Breast epithelium (tissue), 4 donors: ENCODE measurements at regions not wholly inside any gene's neighbourhood (a gene's known extent, or its start where the extent isn't known, plus 50 kb on each side); places are given as distances from the start of the nearest gene placed in this dataset.

Experiments used
- DNase-seq, 2 donors: peaks; one replicate each; pipeline ENCODE4 v3.0.0-alpha.2; 2019; ENCODE audit warnings: low spot score in 2 of 2
- H3K27ac ChIP-seq, 2 donors: fragments of 200-600 bp; sonication (generic) in 1 of 2; one replicate each; pipeline ENCODE4 v1.5.1; 2016 to 2019; ENCODE audit warnings: mild to moderate bottlenecking in 1 of 2
- H3K27me3 ChIP-seq, 2 donors: fragments of 200-600 bp; sonication (generic) in 1 of 2; one replicate each; pipeline versions ENCODE4 v1.5.1 to v1.6.0; 2017 to 2019; ENCODE audit warnings: control low read depth in 1 of 2, mild to moderate bottlenecking in 1 of 2
- H3K36me3 ChIP-seq: fragments of 200-600 bp; one replicate; pipeline ENCODE4 v1.5.1; 2019
- H3K4me1 ChIP-seq, 2 donors: fragments of 200-600 bp; sonication (generic); one replicate each; pipeline ENCODE4 v1.5.1; 2016 to 2019; ENCODE audit warnings: control low read depth in 1 of 2
- H3K4me3 ChIP-seq, 3 donors: fragments of 200-600 bp; sonication (generic); 1 replicate in 2 of 3; 2 replicates in 1 of 3; pipeline ENCODE4 v1.5.1; 2016 to 2019; ENCODE audit warnings: mild to moderate bottlenecking in 3 of 3, moderate library complexity in 2 of 3
- H3K9me3 ChIP-seq, 2 donors: fragments of 200-600 bp; sonication (generic) in 1 of 2; one replicate each; pipeline ENCODE4 v1.5.1; 2016 to 2019; ENCODE audit warnings: control low read depth in 1 of 2
- POLR2A ChIP-seq: fragments of 450-650 bp; IDR thresholded peaks from one replicate; pipeline ENCODE4 v1.6.1; 2016; ENCODE audit warnings: antibody characterized with exemption, mild to moderate bottlenecking, moderate library complexity
- POLR2AphosphoS5 ChIP-seq, 3 donors: sonication (generic); formaldehyde crosslinking; IDR thresholded peaks; one replicate each; pipeline ENCODE4 v1.6.1; 2017; ENCODE audit warnings: antibody characterized with exemption in 3 of 3
- intact Hi-C: fragments of 100-400 bp; cut with DNase I; formaldehyde crosslinking; loops from one replicate; pipeline ENCODE4 v1.15.1; 2023; ENCODE audit warnings: low total_unique reads
- TF ChIP-seq, protein P1 (sequence below), 3 donors: fragments of 450-650 bp; IDR thresholded peaks; one replicate each; pipeline ENCODE4 v1.5.1; 2016 to 2017; ENCODE audit warnings: antibody characterized with exemption in 3 of 3, mild to moderate bottlenecking in 3 of 3, moderate library complexity in 3 of 3

DNA sequence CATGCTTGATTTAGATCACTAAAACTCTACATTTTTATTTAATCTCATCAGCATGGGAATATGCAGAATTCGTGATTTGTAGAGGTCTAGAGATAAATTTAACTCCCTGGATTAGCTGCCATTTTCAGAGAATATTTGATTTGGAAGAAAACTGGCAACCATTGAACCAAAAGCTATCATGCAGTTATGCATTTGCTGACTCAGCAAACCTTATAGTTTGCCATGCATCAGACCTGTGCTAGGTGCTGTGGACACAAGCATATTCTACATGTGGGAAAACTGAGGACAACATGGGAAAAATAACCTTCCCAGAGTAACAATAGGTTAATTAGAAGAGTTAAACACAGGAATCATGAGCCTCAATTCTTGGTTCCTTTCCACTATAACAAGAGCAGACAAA is 54.7 kb upstream of the TP63 start:
- Histone ChIP-seq H3K4me3 (no peak overlapping the region), H3K9me3 (no peaks in the 10 kb centered on the region), H3K36me3 (no peaks in the 10 kb centered on the region), H3K4me1 (no peaks in the 10 kb centered on the region), H3K27ac (no peak overlapping the region), H3K27me3 (no peaks in the 10 kb centered on the region)
- intact Hi-C loops = no loop called here
- TF ChIP-seq, protein P1, sequence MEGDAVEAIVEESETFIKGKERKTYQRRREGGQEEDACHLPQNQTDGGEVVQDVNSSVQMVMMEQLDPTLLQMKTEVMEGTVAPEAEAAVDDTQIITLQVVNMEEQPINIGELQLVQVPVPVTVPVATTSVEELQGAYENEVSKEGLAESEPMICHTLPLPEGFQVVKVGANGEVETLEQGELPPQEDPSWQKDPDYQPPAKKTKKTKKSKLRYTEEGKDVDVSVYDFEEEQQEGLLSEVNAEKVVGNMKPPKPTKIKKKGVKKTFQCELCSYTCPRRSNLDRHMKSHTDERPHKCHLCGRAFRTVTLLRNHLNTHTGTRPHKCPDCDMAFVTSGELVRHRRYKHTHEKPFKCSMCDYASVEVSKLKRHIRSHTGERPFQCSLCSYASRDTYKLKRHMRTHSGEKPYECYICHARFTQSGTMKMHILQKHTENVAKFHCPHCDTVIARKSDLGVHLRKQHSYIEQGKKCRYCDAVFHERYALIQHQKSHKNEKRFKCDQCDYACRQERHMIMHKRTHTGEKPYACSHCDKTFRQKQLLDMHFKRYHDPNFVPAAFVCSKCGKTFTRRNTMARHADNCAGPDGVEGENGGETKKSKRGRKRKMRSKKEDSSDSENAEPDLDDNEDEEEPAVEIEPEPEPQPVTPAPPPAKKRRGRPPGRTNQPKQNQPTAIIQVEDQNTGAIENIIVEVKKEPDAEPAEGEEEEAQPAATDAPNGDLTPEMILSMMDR (IDR thresholded peaks at IDR 0.05) = no peak
- TF ChIP-seq POLR2AphosphoS5 (IDR thresholded peaks at IDR 0.05) (no peak), POLR2A (no peak)
- no peak for DNase-seq

DNA sequence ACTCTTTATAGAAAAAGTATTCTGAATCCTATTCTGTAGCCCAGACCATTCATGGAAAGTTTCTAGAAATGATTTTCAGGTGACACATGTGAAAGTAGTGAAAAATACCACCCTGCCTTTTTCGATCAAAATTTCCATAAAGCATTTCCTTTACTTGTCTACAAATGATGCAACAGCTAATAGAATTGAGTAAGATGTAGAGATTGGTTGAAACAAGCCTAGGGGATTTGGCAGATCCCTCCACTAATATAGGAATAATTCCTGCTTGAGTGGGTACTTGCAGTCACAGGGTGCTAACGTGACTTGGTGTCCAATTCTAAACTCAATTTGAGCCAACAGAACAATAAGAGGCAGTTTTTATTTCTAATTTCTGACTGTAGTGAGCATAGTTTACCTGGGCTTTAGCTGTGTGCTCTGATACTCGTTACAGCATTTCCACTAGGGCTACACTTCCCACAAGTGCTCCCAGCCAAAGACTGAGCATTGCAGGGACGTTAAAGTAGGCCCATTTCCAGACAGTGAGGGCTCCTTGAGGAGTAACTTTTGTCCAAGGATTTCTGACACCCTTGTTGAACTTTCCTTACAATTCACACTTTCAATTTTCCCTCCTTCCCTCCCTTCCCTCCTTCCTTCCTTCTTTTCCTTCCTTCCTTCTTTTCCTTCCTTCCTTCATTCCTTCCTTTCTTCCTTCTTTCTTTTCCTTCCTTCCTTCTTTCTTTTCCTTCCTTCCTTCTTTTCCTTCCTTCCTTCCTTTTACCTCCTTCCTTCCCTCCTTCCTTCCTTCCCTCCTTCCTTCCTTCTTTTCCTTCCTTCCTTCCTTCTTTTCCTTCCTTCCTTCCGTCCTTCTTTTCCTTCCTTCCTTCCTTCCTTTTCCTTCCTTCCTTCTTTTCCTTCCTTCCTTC is 53.9 kb upstream of the TP63 start:
- Histone ChIP-seq H3K4me1 (no peaks in the 10 kb centered on the region), H3K4me3 (no peak overlapping the region), H3K27me3 (no peaks in the 10 kb centered on the region), H3K9me3 (no peaks in the 10 kb centered on the region), H3K36me3 (no peaks in the 10 kb centered on the region), H3K27ac (no peak overlapping the region)
- no peak for TF ChIP-seq POLR2AphosphoS5 (IDR thresholded peaks at IDR 0.05)
- TF ChIP-seq, protein P1 (IDR thresholded peaks at IDR 0.05) = no peak
- TF ChIP-seq POLR2A = no peak
- no peak for DNase-seq
- intact Hi-C loops = no loop called here

DNA sequence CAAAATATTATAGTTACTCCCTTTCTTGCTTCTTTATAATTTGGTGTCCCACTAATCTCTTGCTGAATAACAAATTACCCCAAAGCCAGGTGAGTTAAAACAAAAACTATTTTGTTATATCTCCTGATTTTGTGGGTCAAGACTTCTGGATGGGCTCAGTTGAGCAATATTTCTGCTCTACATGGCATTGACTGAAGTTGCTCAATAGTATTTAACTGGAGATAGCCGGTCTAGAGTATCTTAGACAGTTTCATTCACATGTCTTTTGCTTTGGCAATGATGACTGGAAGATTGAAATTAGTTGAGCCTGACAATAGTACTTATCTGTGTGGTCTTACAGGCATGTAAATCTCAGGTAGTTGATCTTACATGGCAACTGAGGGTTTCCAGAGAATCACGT is 51.0 kb upstream of the TP63 start:
- intact Hi-C loops = no loop called here
- no peak for DNase-seq
- H3K27ac ChIP-seq = no peak overlapping the region
- H3K9me3 ChIP-seq = no peaks in the 10 kb centered on the region
- H3K4me1 ChIP-seq = no peaks in the 10 kb centered on the region
- no peak overlapping the region for H3K4me3 ChIP-seq
- no peaks in the 10 kb centered on the region for H3K36me3 ChIP-seq
- no peaks in the 10 kb centered on the region for H3K27me3 ChIP-seq
- no peak for TF ChIP-seq POLR2A
- TF ChIP-seq, protein P1 (IDR thresholded peaks at IDR 0.05) = no peak
- no peak for TF ChIP-seq POLR2AphosphoS5 (IDR thresholded peaks at IDR 0.05)
